Stimulated activated CD8-positive, alpha-beta memory T cell treated with anti-CD3 and anti-CD28 coated beads, Interleukin-12 subunit alpha, Interleukin-12 subunit beta, amount 100 ng/mL, for 1 hour (primary cell): ENCODE measurements at regions not wholly inside any gene's neighbourhood (a gene's known extent, or its start where the extent isn't known, plus 50 kb on each side); places are given as distances from the start of the nearest gene placed in this dataset.
"Not testable (repeated sequence)": the region's sequence is repeated elsewhere in the genome, so short reads cannot be mapped to it uniquely, and the experiment has no call there.

Experiments
- DNase-seq: peaks from one replicate; pipeline ENCODE4 v3.0.0-alpha.2; 2020; ENCODE audit warnings: low read depth

DNA sequence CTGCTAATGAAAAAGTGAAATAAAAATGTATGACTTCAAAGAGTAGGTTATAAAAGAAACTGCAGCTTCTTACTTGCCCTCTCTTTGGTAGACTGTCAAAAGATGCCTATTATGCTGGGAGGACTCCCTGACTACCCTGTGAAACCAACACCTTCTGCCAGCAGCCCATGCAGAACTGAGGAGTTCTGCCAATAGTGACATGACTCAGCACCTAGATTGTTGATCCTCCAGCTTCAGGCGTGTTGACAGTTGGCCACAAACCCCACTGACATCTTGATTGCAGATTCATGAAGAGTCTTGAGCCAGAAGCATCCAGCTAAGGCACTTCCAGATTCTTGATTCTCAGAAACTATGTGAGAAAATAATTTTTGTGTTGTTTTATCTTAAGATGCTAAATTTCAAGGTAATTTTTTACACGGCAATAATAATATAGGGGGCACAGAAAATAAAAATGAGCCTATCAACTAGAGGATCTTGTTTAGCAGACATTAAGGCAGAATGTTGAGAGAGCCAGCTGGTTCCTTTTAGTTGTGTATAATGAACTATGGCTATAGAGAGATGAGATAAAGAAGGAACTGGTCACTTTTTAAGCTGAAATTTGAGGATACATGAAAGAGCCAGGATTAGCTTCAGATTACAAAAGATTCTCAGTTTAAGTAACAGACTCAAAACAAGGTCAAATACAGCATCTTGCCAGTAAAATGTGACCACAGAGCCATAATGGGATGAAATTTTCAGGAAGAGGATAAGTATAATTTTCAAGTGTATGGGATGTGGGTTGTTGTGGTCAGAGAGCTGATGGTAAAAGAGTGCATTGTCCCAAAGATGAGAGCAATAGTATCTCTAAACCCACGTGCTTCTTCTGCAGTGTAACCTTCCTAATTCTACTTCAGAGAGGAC, 588.7 kb upstream of the CBLB start:
- DNase-seq: no peak

DNA sequence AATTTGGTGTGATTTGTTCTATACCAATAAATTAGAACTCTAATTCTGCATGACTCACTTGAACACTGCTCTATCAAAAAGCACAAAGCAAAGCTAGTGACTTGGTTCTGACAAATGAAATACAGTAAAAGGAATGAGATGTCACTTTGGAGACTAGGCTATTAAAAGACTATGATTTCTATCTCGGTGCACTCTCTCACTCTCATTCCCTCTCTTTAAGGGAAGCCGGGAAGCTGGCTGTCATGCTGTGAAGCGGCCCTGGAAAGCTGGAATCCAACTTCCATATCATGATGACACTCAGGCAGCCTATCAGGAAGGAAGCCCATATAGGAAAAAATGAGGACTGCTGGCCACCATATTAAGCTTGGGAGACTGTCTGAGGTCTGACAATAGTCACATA, 590.1 kb upstream of the CBLB start:
- DNase-seq: no peak

DNA sequence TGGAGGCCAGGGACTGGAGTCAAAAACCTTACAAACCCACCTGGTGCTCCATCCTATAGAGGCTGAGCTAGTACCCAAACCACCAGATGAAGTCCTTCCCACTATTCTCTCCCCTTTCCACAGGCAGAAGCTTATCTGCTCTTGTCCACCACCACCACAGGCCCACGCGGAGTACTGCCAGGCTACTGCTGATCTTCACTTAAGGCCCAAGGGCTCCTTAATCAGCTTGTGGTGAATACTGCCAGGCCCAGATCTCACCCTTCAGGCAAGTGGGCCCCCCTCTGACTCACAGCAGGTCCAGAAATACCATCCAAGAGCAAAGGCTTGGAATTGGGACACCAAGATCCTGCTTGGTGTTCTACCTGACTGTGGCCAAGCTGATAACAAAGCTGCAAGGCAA, 598.1 kb upstream of the CBLB start:
- no peak for DNase-seq

DNA sequence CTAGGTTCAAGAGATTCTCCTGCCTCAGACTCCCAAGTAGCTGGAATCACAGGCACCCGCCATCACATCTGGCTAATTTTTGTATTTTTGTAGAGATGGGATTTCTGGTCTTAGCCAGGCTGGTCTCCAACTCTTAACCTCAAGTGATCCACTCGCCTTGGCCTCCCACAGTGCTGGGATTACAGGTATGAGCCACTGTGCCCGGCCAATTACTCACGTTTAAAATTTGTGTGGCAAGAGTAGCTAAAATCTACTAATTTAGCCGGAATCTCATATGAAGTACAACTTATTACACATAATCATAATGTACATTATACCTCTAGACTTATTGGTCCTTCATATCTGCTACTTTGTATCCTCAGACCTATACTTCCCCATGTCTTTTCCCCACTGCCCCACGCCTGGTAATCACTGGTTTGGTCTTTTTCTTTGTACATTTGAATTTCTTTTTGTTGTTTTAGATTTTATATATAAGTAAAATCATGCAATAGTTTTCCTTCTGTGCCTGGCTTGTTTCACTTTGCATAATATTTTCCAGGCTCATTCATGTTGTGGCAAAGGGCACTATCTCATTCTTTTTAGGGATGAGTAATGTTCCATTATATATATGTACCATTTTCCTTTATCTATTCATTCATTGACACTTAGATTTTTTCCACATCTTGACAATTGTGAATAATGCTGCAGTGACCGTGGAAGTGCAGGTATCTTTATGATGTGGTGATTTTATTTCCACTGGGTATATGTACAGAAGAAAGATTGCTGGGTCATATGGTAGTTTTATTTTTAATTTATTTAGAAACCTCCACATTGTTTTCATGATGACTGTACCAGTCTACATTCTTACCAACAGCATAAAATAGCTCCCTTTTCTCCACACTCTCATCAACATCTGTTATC, 605.0 kb upstream of the CBLB start:
- no peak for DNase-seq

DNA sequence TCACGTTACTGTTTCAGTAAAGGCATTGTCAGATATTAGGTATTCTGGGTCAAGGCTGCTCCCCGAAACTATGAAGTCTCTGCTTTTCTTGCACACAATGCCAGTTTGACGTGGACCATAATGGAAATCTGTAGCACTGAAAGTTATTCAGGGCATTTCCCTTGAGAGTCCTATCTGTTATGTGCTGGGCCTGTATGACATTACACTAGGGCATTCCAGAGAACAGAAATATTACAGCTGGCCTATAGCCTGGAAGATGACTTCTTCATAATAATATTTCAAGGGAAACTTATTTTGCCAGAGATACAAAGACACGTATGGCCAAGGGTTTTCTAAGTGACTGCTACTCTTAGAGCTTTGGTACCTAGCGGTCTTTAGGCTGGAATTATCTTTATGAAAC, 613.6 kb upstream of the CBLB start:
- DNase-seq: no peak

DNA sequence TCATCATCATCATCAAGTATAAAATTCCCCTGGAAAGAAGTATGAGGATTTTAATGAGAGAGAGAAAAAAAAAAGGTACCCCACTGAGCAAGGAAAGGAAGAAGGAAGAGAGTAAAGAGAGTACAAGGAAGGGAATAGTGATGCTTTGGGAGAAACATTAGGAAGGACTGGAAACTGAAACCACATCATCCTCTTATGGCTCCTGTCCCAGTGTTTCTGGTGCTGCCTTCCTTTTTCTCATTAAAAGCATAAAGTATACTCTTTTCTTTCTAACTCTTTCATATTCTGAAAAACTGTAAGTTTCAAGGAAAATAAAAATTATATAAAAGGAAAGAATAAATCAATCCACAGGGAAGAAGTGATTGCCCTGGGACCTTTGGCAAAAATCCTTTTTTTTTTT, 616.4 kb upstream of the CBLB start:
- no peak for DNase-seq

DNA sequence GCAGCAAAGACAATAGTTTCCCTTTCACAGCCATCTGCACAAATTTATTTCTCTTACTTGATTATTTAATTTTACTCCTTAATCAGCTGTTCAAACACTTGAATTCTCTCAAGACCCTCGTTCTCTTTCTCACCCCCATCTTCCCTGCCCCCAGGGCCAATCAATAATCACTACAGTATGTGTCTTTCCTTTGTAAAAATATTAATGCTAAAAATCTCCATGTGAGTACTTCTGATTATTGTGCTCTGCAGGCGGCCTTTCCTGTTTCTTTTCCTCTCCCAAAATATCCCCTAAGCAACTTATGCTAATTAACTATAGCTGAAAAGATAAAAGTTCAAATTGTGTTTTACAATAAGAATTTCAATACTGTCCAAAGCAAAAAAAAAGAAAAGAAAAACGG, 617.0 kb upstream of the CBLB start:
- DNase-seq: no peak

DNA sequence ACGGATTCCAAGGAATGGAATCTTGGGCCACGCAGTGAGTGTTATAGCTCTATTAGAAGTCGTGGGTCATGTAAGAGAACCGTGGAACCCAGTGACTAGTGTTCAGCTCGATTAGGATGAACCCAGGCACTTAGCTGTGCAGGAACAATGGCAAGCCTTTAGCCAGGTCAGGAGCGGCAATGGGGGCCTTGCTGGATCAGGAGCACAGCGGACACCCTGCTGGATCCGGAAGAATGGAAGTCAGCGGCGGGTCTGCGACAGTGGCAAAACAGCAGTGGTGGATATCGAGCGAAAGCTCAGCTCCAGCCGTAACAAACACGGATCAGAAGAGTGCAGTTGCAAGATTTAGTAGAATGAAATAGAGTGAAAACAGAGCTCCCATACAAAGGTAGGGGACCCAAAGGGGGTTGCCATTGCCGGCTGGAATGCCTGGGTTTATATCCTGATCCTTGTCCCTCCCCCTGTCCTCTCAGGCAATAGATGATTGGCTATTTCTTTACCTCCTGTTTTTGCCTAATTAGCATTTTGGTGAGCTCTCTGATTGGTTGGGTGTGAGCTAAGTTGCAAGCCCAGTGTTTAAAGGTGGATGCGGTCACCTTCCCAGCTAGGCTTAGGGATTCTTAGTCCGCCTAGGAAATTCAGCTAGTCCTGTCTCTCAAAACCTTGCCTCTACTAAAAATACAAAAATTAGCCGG, 618.3 kb upstream of the CBLB start:
- not testable (repeated sequence) for DNase-seq

DNA sequence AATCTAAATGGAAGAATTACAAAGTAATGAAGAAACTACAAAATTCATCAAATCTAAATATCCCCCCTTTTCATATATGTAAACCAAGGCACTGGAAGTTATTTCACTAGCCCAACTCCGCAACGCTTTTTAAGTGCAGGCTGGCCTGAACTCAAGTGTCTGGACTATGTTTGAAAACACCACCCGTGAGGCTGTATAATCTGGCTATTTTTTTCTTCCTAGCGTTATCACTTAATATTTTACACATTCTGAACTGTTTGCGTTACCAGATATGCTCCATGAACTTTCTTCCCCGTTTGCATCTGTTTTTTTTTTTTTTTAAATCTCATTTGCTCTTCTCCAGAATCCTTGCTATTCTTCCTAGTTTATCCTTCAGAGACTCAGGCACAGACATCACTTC, 619.5 kb upstream of the CBLB start:
- DNase-seq: no peak

DNA sequence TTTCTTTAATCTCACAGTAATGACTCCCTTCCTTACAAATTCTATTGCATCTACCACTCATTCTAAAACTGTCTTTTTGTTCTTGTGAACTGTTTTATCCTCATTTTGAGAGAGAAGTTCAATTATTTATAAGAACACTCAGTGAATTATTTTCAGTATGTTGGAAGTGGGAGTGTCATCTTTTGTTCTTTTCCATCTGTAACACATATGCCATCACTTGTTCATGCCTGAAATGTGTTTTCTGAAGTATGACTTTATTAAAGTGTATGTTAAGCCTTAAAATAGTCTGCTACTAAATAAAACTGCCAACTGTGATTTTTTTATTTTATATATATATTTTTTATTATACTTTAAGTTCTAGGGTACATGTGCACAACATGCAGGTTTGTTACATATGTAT, 623.0 kb upstream of the CBLB start:
- no peak for DNase-seq

DNA sequence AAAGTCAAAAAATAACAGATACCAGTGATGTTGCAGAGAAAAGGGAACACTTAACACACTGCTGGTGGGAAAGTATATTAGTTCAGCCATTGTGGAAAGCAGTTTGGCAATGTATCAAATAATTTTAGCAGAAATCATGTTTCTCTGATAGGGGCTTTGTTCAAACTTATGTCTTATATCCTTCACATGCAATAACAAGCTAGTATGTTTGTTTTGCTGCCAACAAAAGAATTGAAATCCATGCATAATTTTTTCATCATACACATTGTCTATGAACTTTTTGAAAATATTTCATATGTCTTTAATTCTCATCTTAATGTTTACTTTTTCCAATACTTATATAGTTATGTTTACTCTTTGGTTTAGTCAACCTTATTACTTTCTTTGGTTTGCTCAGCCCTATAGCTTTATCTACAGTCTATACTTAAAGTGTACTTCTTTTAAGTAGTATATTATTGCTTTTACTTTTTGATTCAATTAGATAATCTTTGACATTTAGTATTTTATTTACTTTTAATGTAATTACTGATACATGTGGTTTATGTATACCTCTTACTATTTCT, 639.6 kb upstream of the CBLB start:
- DNase-seq: no peak

DNA sequence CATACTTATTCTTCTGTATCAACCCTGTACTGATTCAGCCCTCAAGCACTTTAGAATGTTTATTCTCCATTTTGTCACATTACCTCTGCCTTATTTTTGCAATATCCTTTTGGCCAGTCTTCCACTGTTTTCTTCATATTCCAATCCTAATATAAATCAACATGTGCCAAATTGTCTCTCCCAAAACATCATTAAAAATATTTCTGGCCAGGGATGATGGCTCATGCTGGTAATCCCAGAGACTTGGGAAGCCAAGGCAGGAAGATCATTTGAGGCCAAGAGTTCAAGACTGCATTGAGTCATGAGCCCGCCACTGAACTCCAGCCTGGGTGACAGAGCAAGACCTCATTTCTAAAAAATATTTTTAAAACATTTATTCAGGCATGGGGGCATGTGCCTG, 641.4 kb upstream of the CBLB start:
- DNase-seq: no peak

DNA sequence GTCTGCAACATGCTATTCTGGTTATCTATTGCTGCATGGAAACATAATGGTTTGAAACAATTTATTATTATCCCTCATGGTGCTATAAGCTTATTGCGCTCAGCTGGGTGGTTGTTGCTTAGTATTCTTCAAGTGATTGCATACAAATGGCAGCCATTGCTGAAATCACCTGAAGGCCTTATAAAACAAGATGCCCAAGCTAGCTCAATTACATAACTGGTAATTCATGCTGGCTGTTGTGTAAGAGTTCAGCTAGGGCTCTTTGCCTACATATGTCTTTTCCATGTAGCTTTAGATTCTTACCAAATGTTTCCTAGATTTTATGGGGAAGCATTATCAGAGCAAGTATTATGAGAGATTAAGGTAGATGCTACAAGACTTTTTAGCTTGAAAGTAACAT, 644.0 kb upstream of the CBLB start:
- no peak for DNase-seq

DNA sequence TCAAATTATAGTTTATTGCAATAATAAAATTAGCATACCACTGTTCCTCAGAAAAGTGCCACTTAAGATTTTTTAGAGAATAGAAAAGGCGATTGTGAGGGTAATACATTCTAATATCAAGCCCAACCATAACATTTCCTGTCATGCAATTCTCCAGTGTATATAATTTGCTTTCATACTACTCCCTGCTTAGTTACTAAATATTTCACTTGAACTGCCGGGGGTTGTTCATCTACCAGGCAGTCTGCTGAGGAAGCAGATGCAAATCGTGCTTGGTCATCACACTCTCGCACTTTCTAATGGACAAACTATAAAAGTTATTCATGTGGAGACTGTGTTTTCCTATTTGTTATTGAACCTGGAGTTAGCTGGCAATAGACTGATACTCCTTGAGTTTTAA, 645.6 kb upstream of the CBLB start:
- no peak for DNase-seq

DNA sequence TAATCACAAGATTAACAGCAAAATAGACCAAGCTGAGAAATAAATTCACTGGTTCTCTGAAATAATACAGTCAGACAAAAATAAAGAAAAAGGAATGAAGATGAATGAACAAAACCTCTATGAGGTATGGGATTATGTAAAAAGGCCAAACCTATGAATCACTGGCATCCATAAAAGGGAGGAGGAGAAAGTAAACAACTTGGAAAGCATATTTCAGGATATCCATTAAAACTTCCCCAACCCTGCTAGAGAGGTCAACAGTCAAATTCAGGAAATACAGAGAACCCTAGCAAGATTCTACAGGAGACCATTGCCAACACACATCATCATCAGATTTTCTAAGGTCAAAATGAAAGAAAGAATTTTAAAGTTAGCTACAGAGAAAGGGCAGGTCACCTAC, 649.7 kb upstream of the CBLB start:
- DNase-seq: no peak

DNA sequence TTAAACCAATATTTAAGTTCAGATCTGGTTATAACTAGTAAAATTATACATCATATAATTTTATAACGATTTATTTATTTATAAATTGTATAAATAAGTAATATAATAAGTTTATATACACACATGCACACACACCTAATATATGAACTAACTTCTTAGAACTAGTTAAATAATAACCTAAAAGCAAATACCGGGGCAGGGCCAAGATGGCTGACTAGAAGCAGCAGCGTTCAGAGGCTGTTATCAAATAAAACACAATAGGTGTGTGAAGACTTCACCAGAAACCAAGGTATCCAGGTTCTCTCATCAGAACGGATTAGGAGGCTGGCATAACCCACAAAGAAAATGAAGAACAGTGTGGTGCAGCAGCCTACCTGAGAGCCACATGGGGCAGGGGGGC, 653.6 kb upstream of the CBLB start:
- DNase-seq: no peak

DNA sequence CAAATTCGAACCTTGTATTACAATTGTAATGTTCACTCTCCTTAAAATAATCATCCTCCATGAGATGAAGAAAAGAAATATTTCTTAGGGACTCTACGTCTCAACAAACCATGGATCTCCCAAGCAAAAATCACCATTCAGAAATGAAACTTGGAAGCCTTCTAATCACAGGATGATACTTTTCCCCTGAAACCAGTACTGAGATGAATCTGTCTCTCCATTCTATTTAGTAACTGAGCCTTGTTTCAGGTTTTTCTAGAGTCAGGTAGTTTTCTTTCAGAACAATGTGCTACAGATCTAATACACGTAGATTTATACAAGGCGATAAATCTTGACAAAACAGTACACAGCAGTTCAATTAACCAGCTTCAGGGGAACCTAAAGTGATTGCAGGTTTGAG, 660.1 kb upstream of the CBLB start:
- DNase-seq: no peak

DNA sequence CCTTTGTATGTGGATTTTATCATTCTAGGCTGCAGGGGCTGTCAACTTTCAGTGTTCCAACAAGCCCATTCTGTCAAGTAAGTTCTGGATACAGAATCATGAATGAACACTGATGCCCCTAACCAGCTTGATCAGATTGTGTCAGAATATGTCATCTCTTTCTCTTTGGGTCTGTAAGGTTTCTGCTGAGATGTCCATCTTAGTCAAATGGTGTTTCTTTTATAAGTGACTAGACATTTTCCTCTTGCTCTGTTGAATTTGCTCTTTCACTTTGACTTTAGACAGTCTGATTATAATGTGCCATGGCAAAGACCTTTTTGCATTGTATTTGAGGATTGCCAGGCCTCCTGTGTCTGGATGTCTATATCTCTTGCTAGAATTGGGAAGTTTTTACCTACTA, 660.9 kb upstream of the CBLB start:
- DNase-seq: no peak

DNA sequence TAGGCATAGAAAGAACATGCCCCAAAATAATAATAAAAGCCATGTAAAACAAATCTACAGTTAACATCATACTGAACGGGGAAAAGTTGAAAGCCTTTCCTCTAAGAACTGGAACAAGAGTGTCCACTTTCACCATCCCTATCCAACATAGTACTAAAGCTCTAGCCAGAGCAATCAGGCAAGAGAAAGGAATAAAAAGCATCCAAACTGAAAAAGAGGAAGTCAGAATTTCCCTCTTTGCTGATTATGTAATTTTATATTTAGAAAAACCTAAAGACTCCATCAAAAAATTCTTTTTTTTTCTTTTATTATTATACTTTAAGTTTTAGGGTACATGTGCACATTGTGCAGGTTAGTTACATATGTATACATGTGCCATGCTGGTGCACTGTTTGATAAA, 661.6 kb upstream of the CBLB start:
- no peak for DNase-seq

DNA sequence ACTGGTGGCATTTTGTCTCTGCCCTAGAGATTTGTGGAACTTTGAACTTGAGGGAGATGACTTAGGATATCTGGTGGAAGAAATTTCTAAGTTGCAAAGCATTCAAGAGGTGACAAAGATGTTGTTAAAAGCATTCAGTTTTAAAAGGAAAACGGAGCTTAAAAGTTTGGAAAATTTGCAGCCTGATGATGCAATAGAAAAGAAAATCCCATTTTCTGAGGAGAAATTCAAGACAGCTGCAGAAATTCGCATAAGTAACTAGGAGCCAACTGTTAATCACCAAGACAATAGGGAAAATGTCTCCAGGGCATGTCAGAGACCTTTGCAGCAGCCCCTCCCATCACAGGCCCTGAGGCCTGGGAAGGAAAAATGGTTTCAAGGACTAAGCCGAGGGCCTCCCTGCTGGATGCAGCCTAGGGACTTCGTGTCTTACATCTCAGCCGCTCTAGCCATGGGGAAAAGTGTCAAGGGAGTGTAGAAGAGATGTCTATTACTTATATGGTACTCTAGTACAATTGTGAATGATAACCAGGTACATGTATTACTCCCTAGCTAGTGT, 663.0 kb upstream of the CBLB start:
- DNase-seq: not testable (repeated sequence)

DNA sequence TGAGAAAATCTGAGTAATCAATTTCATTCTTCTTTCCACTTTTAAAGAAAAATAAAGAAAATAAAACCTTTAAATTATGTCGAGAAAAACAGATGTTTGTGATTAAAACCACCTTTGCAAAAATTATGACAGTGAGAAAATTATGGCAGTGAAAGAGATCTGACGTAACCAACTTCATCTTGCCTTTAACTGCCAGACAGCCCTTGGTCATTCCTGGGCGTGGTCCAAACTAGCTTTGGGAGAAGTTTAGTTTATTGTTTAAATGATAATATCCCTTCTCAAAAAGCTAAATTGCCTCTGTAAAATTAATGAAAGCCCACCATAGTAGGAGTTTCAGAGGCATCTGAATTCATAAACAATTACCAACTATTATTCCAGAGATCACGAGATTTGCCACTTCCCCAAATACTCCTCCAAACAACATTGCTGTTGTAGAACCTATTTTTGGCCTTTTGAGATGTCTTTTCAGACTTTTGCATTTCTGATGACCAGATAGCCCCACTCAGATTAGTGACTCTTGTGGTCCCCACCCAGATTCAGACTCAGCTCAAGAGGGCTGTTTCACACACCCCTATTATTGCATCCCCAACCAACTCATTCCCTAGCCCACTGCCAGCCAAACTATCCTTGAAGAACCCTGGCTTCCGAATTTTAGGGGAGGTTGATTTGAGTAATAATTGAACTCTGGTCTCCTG, 664.4 kb upstream of the CBLB start:
- DNase-seq: no peak
